H9 (cell line): ENCODE measurements at regions not wholly inside any gene's neighbourhood (a gene's known extent, or its start where the extent isn't known, plus 50 kb on each side); places are given as distances from the start of the nearest gene placed in this dataset.

Experiments used
- DNase-seq: peaks from one replicate; pipeline ENCODE4 v3.0.0-alpha.2; 2017
- H2AFZ ChIP-seq: one replicate; pipeline ENCODE4 v1.6.1; 2013; ENCODE audit warnings: mild to moderate bottlenecking, low read length, control low read depth, moderate library complexity
- H2AK5ac ChIP-seq: 2 replicates; pipeline ENCODE4 v1.6.1; 2013; ENCODE audit warnings: low read length, control low read depth, mixed read lengths; ENCODE audit not compliant: insufficient read length
- H2BK120ac ChIP-seq: one replicate; pipeline ENCODE4 v1.6.1; 2013; ENCODE audit warnings: low read depth, mild to moderate bottlenecking, low read length, control low read depth, inconsistent platforms; ENCODE audit not compliant: poor library complexity, severe bottlenecking
- H2BK12ac ChIP-seq: 2 replicates; pipeline ENCODE4 v1.6.1; 2013; ENCODE audit warnings: low read length, control low read depth, mixed read lengths, low read depth; ENCODE audit not compliant: insufficient read length
- H2BK15ac ChIP-seq: 2 replicates; pipeline ENCODE4 v1.6.1; 2013; ENCODE audit warnings: low read depth, low read length, control low read depth
- H2BK20ac ChIP-seq: one replicate; pipeline ENCODE4 v1.6.1; 2013; ENCODE audit warnings: low read depth, mild to moderate bottlenecking, low read length, control low read depth, inconsistent platforms; ENCODE audit not compliant: poor library complexity, severe bottlenecking
- H2BK5ac ChIP-seq: 2 replicates; pipeline ENCODE4 v1.6.1; 2013; ENCODE audit warnings: low read length, control low read depth, mixed read lengths; ENCODE audit not compliant: insufficient read length
- H3K14ac ChIP-seq: 2 replicates; pipeline ENCODE4 v1.6.1; 2013; ENCODE audit warnings: low read length, control low read depth; ENCODE audit not compliant: insufficient read depth
- H3K18ac ChIP-seq: 2 replicates; pipeline ENCODE4 v1.6.1; 2013; ENCODE audit warnings: low read depth, mild to moderate bottlenecking, mixed read lengths, low read length, control low read depth; ENCODE audit not compliant: insufficient read length
- H3K23ac ChIP-seq: 2 replicates; pipeline ENCODE4 v1.6.1; 2013; ENCODE audit warnings: low read length, control low read depth, mixed read lengths, low read depth; ENCODE audit not compliant: insufficient read length
- H3K23me2 ChIP-seq: 2 replicates; pipeline ENCODE4 v1.6.1; 2013; ENCODE audit warnings: low read depth, mild to moderate bottlenecking, mixed read lengths, low read length, control low read depth; ENCODE audit not compliant: insufficient read length, poor library complexity, severe bottlenecking
- H3K27ac ChIP-seq: 2 replicates; pipeline ENCODE4 v1.5.1; 2013; ENCODE audit warnings: low read length, control low read depth, mixed read lengths, low read depth; ENCODE audit not compliant: insufficient read length
- H3K27me3 ChIP-seq: 2 replicates; pipeline ENCODE4 v1.6.1; 2013; ENCODE audit warnings: low read length, control low read depth, inconsistent platforms; ENCODE audit not compliant: insufficient read depth
- H3K4ac ChIP-seq: 2 replicates; pipeline ENCODE4 v1.6.1; 2013; ENCODE audit warnings: low read depth, mild to moderate bottlenecking, control low read depth, inconsistent platforms, low read length, moderate library complexity
- H3K4me1 ChIP-seq: 2 replicates; pipeline ENCODE4 v1.6.1; 2013; ENCODE audit warnings: low read length, control low read depth, inconsistent platforms; ENCODE audit not compliant: insufficient read depth
- H3K4me2 ChIP-seq: 2 replicates; pipeline ENCODE4 v1.6.1; 2013; ENCODE audit warnings: low read length, control low read depth, mixed read lengths; ENCODE audit not compliant: insufficient read length, insufficient read depth
- H3K56ac ChIP-seq: 2 replicates; pipeline ENCODE4 v1.6.1; 2013; ENCODE audit warnings: low read depth, mild to moderate bottlenecking, mixed read lengths, low read length, control low read depth; ENCODE audit not compliant: insufficient read length
- H3K79me1 ChIP-seq: 2 replicates; pipeline ENCODE4 v1.6.1; 2013; ENCODE audit warnings: low read depth, mild to moderate bottlenecking, moderate library complexity, low read length, control low read depth, inconsistent platforms; ENCODE audit not compliant: insufficient read depth, poor library complexity, severe bottlenecking
- H3K79me2 ChIP-seq: 2 replicates; pipeline ENCODE4 v1.6.1; 2013; ENCODE audit warnings: low read length, control low read depth, inconsistent platforms; ENCODE audit not compliant: insufficient read depth
- H3K9ac ChIP-seq: 2 replicates; pipeline ENCODE4 v1.6.1; 2013; ENCODE audit warnings: low read length, control low read depth, mixed read lengths; ENCODE audit not compliant: insufficient read length; ENCODE audit errors: extremely low read depth
- H3K9me3 ChIP-seq: one replicate; pipeline ENCODE4 v1.6.1; 2013; ENCODE audit warnings: low read depth, low read length, inconsistent platforms; ENCODE audit not compliant: control insufficient read depth
- H3T11ph ChIP-seq: one replicate; pipeline ENCODE4 v1.6.1; 2013; ENCODE audit warnings: mild to moderate bottlenecking, low read length, control low read depth, inconsistent platforms
- H4K20me1 ChIP-seq: one replicate; pipeline ENCODE4 v1.6.1; 2013; ENCODE audit not compliant: control insufficient read depth, insufficient read length, insufficient read depth
- H4K5ac ChIP-seq: 2 replicates; pipeline ENCODE4 v1.6.1; 2013; ENCODE audit warnings: low read depth, mild to moderate bottlenecking, mixed read lengths, low read length, control low read depth; ENCODE audit not compliant: insufficient read length
- H4K8ac ChIP-seq: replicated peaks from 2 replicates; pipeline ENCODE4 v1.6.1; 2013; ENCODE audit warnings: low read length, control low read depth, mixed read lengths, low read depth; ENCODE audit not compliant: insufficient read length
- H4K91ac ChIP-seq: 2 replicates; pipeline ENCODE4 v1.6.1; 2013; ENCODE audit warnings: low read depth, mild to moderate bottlenecking, moderate library complexity, mixed read lengths, low read length, control low read depth; ENCODE audit not compliant: insufficient read length
- H3K27ac Mint-ChIP-seq, 3 experiments: 2 replicates in 2 of 3; 3 replicates in 1 of 3; pipeline ENCODE4 v1.8.0; 2020 to 2021; ENCODE audit warnings: mixed read lengths in 3 of 3, mild to moderate bottlenecking in 1 of 3, moderate library complexity in 1 of 3
- H3K27me3 Mint-ChIP-seq: 2 replicates; pipeline ENCODE4 v1.8.0; 2021; ENCODE audit warnings: low read depth, mild to moderate bottlenecking, moderate library complexity, mixed read lengths
- H3K36me3 Mint-ChIP-seq, 3 experiments: 2 replicates in 2 of 3; 3 replicates in 1 of 3; pipeline ENCODE4 v1.8.0; 2020 to 2021; ENCODE audit warnings: low read depth in 3 of 3, mixed read lengths in 3 of 3; ENCODE audit not compliant: insufficient read depth in 1 of 3
- H3K4me1 Mint-ChIP-seq, 2 experiments: 2 replicates each; pipeline ENCODE4 v1.8.0; 2020; ENCODE audit warnings: mixed read lengths in 2 of 2
- H3K4me3 Mint-ChIP-seq, 2 experiments: 2 replicates in 1 of 2; 3 replicates in 1 of 2; pipeline ENCODE4 v1.8.0; 2020 to 2021; ENCODE audit warnings: mild to moderate bottlenecking in 2 of 2, mixed read lengths in 2 of 2, moderate library complexity in 1 of 2
- H3K9me3 Mint-ChIP-seq, 2 experiments: 2 replicates in 1 of 2; 3 replicates in 1 of 2; pipeline ENCODE4 v1.8.0; 2020; ENCODE audit warnings: mild to moderate bottlenecking in 2 of 2, mixed read lengths in 2 of 2, moderate library complexity in 1 of 2
- CTCF ChIP-seq: fragments of 200-600 bp; sonication (generic); conservative IDR thresholded peaks from 3 replicates; pipeline ENCODE4 v1.8.0; 2021; ENCODE audit warnings: antibody characterized with exemption, mild to moderate bottlenecking
- WGBS: extraction: QIAGEN DNeasy Blood & Tissue Kit; methylation state at CpG from one replicate; pipeline ENCODE4 v1.1.7; 2013; ENCODE audit warnings: missing lambda C conversion rate, low lambda C conversion rate, mixed read lengths; ENCODE audit not compliant: insufficient read length; ENCODE audit errors: extremely low coverage; 5-methylcytosine and 5-hydroxymethylcytosine counted together

GRCh38 chr12:92270521-92270920 is 124.9 kb upstream of the BTG1 start:
- H2BK5ac ChIP-seq = no peak overlapping the region
- no peak overlapping the region for H3K56ac ChIP-seq
- no peak overlapping the region for H2AFZ ChIP-seq
- no peak overlapping the region for H2AK5ac ChIP-seq
- no peaks in the 10 kb centered on the region for H4K20me1 ChIP-seq
- no peaks in the 10 kb centered on the region for H3K23me2 ChIP-seq
- H2BK12ac ChIP-seq = no peak overlapping the region
- H4K5ac ChIP-seq = no peak overlapping the region
- no peak overlapping the region for H3K4me3 Mint-ChIP-seq
- no peaks in the 10 kb centered on the region for H3K79me2 ChIP-seq
- no peak overlapping the region for H3K27ac ChIP-seq
- no peak overlapping the region for H2BK15ac ChIP-seq
- TF ChIP-seq CTCF = no peak
- no peaks in the 10 kb centered on the region for H3K27me3 ChIP-seq
- no peak overlapping the region for H3T11ph ChIP-seq
- 100% methylated on average over 1 of the region's 2 CpGs for WGBS
- no peak overlapping the region for H4K91ac ChIP-seq
- H2BK20ac ChIP-seq = no peak overlapping the region
- no peak overlapping the region for H3K9ac ChIP-seq
- no peak overlapping the region for H3K4me2 ChIP-seq
- H3K4me1 ChIP-seq = no peaks in the 10 kb centered on the region; the same call in 1 of the 2 replicates
- no peak overlapping the region for H3K14ac ChIP-seq
- H3K36me3 Mint-ChIP-seq = no peaks in the 10 kb centered on the region
- no peak overlapping the region for H3K23ac ChIP-seq
- H2BK120ac ChIP-seq = no peak overlapping the region
- no peak overlapping the region for H3K18ac ChIP-seq
- peaks cover 7% of the 10 kb centered on the region in 2 experiments for H3K4me1 Mint-ChIP-seq
- H3K9me3 ChIP-seq = no peaks in the 10 kb centered on the region
- no peaks in the 10 kb centered on the region for H3K9me3 Mint-ChIP-seq
- no peak overlapping the region for H3K27ac Mint-ChIP-seq
- H4K8ac ChIP-seq = no peak overlapping the region
- no peaks in the 10 kb centered on the region for H3K27me3 Mint-ChIP-seq
- DNase-seq = no peak
- H3K79me1 ChIP-seq = no peaks in the 10 kb centered on the region
- H3K4ac ChIP-seq = no peak overlapping the region
